IMR-90 (cell line): ENCODE measurements at regions not wholly inside any gene's neighbourhood (a gene's known extent, or its start where the extent isn't known, plus 50 kb on each side); places are given as distances from the start of the nearest gene placed in this dataset.

ENCODE experiments used
- RAD21 ChIP-seq: IDR thresholded peaks from 2 replicates; pipeline ENCODE4 v1.6.1; 2012; ENCODE audit warnings: low read length, improper control_type of control experiment
- TF ChIP-seq, protein P1 (sequence below): conservative IDR thresholded peaks from 2 replicates; pipeline ENCODE4 v1.5.1; 2012; ENCODE audit warnings: mild to moderate bottlenecking, low read depth, low read length, improper control_type of control experiment

DNA sequence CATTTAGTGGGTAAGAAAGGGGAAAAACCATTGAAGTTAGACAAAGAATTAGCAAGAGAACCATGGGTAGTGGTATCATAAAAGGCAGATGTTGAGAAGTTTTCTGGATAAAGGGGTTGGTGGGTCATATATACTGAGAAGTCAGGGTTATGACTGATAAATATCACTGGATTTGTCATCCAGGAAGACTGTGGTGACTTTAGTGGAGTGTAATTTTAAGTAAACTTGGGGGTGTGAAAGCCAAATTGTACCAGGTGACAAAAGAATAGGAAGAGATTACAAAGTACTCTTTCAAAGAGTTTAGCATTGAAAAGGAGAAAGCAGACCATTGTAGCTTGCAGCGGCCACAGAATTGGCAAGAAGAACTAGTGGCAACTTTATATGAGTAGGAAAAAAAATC, 315.2 kb upstream of the DMAC1 start:
- TF ChIP-seq, protein P1, sequence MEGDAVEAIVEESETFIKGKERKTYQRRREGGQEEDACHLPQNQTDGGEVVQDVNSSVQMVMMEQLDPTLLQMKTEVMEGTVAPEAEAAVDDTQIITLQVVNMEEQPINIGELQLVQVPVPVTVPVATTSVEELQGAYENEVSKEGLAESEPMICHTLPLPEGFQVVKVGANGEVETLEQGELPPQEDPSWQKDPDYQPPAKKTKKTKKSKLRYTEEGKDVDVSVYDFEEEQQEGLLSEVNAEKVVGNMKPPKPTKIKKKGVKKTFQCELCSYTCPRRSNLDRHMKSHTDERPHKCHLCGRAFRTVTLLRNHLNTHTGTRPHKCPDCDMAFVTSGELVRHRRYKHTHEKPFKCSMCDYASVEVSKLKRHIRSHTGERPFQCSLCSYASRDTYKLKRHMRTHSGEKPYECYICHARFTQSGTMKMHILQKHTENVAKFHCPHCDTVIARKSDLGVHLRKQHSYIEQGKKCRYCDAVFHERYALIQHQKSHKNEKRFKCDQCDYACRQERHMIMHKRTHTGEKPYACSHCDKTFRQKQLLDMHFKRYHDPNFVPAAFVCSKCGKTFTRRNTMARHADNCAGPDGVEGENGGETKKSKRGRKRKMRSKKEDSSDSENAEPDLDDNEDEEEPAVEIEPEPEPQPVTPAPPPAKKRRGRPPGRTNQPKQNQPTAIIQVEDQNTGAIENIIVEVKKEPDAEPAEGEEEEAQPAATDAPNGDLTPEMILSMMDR = no peak
- TF ChIP-seq RAD21 = no peak
